Middle frontal gyrus (tissue), 1 donor: ENCODE measurements at regions not wholly inside any gene's neighbourhood (a gene's known extent, or its start where the extent isn't known, plus 50 kb on each side); places are given as distances from the start of the nearest gene placed in this dataset.
"Not testable (repeated sequence)": the region's sequence is repeated elsewhere in the genome, so short reads cannot be mapped to it uniquely, and the experiment has no call there.

Source experiments
- DNase-seq: peaks from one replicate; pipeline ENCODE4 v3.0.0-alpha.2; 2015; ENCODE audit warnings: low spot score; ENCODE audit errors: extremely low spot score

DNA sequence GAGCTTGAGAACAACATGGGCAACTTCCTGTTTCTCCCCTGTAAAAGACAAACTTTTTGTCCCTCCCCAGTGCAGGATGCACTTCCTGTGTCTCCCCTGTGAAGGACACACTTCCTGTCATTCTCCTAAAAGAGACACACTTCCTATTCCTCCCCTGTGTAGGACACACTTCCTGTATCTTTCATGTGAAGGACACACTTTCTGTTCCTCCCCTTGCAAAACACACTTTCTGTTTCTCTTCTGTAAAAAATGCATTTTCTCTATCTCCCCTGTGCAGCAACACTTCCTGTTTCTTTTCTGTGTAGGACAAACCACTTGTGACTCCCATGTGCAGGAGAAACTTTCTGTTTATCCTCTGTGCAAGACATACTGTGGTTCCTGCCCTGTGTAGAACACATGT is 488.6 kb upstream of the USP9Y start:
- DNase-seq = no peak

DNA sequence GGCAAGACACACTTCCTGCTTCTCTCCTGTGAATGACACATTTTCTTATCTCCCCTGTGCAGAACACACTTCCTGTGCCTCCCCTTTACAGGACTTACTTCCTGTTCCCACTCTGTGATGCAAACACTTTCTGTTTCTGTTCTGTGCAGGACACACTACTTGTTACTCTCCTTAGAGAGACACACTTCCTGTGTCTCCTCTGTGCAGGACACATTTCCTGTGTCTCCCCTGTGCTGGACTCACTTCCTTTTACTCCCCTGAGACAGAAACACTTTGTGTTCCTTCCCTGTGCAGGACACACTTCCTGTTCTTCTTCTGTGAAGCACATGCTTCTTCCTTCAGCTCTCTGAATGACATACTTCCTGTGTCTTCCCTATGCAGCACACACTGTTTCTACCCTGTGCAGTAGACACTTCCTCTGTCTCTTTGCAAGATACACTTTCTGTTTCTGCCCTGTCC is 485.4 kb upstream of the USP9Y start:
- DNase-seq = no peak

DNA sequence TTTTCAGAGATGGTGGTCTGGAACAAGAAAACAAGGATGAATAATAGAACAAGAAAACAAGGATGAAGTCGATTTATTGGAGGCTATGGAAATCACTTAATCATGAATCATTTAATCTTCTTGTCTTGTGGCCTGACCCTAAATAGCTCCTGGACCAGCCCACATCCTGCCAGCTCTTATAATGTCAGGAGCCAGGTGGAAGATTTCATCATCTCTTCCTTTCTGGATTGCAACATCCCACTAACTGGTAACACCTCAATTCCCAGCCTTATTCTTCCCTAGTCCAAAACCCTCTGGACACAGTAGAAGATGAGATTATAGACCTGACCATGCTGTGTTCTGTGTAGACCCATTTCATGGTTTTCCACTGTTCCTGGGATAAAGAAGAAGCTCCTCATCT is 470.1 kb upstream of the USP9Y start:
- DNase-seq = no peak

DNA sequence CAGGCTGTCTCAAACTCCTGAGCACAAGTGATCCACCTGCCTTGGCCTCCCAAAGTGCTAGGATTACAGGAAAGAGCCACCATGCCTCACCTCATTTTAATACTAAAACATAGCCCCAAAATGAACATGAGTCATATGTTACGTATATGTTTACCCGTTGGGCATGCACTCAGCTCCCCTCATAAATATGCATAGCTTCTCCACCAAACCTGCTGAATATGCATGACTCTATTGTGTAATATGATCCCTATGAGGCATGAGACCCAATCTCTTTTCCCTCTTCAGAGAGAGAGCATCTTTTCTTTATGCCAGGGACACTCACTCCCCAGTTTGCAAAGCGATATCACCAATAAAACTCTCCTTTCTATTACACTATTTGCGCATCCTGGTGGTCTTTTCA is 464.6 kb upstream of the USP9Y start:
- DNase-seq = no peak

DNA sequence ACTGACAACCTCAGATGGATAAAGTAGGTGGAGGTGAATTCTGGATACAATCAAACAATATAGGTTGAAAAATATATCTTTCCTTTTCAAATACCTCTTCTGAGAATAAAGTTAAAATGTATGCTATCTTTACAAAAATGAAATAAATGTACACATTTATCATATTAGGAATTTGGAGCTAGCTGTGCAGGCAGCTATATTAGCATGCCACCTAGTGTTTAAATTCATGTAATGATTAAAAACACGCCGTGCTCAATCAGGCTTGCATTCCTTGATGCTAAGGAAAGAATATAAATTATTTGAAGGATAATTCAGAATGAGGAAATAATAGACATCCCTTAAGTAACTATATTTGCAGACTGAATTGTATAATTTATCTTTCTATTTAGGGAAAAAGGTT is 460.7 kb upstream of the USP9Y start:
- not testable (repeated sequence) for DNase-seq

DNA sequence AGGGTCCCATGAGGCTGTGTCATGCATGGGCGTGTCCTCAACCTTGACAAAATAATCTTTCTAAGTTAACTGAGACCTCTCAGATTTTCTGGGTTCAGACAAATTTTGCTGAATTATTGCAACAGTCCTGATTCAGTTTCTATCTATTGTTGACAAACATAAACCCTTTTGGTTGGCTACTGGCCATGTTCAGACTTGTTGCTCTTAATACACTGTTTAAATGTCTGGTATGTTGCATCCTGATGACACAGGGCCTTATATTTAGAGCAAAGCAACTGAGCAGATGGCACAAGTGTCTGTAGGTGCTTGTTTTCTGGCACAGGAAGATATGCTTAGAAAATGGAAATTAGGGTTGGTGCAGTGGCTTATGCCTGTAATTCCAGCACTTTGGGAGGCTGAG is 456.9 kb upstream of the USP9Y start:
- DNase-seq = no peak

DNA sequence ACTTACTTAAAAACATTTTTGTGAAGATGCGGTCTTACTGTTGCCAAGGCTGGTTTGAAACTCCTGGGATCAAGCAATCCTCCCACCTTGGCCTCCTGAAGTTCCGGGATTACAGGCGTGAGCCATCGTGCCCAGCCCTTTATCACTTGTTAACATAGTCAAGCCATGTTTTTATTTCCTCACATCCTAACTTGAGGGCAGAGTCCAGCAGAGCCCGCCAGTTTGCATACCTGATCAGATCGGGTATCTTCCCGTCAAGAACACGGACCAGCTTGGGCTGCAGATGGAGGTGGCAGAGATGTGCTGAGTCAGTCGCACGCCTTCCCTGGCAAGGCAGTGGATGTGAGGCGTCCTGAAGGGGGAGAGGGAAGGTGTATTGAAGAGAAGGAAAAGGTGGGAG is 447.3 kb upstream of the USP9Y start:
- DNase-seq = no peak

DNA sequence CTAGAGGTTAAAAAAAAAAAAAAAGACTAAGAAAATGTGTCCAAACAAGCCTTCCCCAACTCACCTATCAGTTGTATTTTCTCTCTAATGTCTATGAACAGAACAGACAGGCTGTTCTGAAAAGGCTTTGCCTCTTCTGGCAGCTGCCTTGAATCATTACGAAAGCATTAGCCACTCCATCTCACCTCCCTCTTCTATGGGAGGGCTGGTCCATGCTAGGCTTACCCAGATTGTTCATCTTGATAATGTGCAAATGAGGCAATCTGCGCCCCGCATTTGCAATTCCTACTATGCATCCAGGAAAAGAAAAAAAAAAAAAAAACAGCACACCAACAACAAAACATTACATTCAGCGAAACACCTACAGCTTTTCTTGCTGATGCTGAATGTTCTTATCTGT is 429.9 kb upstream of the USP9Y start:
- DNase-seq = no peak

DNA sequence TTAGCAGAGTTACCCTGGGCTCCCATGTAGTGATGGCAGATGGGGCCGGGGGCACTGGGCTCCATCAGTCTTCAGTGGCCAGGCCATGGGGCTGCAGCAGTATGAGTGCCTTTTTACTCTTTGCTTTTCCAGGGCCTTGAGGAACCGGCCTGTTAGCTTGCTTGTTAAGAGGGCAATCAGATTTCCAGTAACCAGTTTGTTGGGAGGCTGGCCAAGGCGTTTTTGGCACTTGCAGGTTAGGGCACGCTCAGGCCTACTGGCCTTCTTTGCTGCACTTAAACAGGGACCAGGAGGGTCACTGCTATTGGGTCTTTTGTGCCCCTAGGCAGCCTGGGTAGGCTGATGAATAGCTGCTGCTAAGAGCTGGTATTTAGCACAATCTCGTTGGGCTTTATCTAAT is 415.4 kb upstream of the USP9Y start:
- DNase-seq = no peak

DNA sequence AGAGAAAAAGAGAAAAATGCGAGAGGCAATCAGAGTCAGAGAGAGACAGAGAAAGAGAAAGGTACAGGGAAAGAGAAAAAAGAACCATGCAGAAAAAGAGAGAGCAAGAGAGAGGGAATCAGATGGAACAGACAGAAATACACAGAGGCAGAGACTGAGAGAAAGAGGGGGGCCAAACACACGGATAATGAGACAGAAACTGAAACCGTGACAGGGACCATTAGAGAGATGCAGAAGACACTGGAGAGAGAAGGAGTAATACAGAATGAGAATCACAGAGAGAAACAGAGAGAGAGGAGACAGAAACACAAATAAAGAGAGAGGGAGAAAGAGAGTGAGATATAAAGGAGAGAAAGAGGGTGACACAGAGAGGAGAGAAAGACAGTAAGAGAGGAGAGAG is 412.1 kb upstream of the USP9Y start:
- DNase-seq = no peak

DNA sequence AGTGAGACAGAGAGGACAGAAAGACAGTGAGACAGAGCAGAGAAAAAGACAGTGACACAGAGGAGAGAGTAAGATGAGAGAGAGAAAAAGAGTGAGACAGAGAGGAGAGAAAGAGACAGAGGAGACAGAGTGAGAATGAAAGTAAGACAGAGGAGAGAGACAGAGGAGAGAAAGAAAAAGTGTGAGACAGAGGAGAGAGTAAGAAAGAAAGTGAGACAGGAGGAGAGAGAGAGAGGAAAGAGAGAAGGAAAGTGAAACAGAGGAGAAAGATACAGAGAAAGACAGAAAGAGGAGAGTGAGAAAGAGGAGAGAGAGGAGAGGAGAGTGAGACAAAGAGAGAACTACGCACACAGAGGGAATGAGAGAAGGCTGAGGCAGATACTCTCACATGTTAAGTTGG is 411.6 kb upstream of the USP9Y start:
- DNase-seq = no peak

DNA sequence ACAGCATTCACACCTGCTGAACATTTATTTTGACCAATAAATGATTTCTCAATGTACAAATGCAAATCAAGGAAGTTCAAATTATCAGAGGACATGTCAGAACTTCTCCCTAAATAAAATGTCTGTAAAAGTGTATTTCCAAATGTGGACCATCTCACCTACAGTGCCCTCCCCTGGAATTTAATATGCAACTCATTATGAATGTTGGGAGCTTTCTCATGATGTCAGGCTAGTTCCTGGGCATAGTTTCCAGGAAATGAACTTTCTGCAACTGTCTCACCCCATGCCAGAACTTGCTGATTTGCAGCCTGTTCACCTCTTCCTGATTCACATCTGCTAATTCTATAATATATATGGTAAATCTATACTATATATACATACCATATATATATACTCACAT is 408.5 kb upstream of the USP9Y start:
- no peak for DNase-seq

DNA sequence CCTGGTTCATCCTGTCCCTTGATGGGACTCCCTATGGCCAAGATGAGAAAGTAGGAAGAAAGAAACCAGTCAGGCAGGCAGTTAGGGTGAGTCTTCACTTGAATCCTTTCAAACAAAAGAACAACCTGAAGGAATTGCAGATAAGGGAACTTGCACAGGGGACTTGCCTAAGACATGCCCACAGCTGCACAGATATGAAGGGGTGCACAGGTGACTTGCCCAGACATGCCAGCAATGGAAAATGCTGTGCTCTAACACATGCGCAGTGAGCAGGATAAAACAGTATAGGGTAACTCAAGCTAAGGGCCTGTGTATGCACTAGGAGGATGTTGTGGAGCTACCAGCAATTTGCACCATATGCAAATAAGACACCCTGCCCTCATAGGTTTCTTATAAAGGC is 404.6 kb upstream of the USP9Y start:
- no peak for DNase-seq

DNA sequence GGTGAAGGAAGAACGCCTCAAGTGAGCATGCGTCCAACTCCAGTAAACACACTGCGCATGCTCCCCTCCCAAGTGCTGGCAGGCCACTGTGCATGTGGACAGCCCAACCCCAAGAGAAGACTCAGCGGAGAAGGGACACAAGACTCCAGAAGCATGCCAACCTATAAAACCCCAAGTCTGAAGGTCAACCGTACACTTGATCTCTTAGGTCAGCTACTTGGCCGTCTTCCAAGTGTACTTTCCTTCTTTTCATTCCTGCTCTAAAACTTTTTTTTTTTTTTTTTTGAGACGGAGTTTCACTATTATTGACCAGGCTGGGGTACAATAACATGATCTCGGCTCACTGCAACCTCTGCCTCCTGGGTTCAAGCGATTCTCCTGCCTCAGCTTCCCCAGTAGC is 401.2 kb upstream of the USP9Y start:
- DNase-seq = not testable (repeated sequence)

DNA sequence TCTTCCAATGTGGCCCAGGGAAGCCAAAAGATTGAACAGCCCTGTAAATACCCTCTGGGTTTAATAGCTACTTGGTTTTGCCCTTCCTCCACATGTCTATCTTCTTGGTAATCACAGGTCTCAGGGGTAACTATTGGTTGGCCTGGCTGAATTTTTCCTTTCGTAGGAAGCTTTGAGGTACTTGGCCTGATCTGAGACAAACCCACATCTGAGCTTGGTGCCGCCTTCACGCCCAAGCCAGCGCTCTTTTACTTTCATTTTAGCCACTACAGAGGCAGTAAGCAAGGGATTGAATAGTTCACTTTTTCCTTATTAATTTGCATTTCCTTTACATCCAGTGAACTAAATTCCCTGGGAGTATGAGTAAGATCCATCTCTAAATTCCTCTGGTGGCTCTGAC is 397.6 kb upstream of the USP9Y start:
- DNase-seq = no peak

DNA sequence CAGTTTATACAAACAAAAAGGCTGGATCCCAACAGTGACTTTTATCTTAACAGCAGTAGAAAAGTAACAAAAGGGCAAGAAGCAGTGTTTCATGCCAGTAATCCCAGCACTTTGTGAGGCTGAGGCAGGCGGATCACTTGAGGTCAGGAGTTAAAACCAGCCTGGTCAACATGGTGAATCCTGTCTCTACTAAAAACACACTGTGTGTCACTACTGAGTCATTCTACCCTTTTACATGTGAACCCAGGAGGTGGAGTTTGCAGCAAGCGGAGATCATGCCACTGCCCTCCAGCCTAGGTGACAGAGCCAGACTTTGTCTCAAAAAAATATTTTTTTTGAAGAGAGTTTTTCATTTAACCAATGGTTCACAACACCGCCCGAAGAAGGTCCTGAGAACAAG is 395.6 kb upstream of the USP9Y start:
- DNase-seq = no peak

DNA sequence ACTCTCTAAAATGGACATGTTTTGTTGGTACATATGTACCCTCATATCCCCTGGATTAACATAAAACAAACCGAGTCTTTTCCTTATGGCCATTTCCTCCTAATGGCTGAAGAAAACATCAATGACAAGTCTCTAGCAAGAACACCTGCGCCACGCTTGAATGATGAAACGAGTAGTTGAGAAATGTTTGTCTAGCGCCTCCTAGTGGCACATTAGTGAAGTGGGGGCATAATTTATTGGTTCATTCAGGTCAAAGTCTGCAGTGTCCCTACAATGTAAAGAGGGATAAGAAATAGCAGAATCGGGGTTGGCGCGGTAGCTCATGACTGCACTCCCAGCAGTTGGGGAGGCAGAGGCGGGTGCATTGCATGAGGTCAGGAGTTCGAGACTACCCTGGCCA is 391.8 kb upstream of the USP9Y start:
- DNase-seq = no peak

DNA sequence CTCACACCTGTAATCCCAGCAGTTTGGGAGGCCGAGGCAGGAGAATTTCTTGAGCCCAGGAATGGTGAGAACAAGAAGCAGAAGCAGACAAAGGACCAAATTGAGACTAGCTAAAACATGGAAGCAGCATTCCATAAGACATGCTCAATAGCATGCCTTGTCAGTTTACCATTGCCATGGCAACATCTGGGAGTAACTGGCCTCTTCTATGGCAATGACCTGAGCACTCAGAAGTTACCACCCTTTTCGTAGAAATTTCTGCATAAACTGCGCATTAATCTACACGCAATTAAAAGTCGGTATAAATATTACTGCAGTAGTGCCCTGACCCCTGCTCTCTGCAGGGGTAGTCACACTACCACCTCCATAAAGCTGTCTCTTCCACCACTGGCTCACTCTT is 390.2 kb upstream of the USP9Y start:
- no peak for DNase-seq

DNA sequence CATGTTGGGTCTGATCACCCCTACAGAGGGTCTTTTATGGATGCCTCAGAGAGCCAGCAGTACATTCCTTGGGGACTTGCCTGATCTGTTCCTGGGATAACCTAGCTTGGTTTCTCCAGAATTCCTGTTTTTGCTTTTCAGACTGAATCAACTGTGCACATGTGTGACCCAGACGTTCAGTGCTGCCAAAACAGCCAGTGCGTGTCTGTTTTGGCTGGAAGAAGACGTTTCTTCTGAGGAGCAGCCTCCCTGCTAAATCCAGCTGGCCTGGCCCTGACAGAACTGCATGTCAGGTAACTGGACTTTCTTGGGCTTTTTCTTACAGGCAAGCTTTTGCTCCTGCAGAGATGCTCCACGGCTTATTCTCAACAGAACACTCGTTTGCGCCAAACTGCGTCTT is 373.3 kb upstream of the USP9Y start:
- no peak for DNase-seq

DNA sequence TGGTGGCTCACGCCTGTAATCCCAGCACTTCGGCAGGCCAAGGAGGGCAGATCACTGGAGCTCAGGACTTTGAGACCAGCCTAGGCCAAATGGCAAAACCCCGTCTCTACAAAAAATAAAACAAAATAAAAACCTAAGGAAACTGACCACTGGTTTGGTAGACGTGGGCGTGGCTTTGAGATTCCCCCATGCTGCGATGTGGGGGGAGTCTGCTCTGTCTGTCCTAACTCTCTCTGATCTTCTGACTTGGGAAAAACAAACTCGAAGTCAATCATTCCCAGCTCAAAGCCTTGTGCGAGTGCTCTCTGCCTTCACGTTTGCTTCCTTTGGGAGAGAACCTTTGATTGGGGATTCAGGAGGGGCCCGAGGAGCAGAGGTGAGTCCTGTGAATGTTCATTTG is 369.1 kb upstream of the USP9Y start:
- not testable (repeated sequence) for DNase-seq

DNA sequence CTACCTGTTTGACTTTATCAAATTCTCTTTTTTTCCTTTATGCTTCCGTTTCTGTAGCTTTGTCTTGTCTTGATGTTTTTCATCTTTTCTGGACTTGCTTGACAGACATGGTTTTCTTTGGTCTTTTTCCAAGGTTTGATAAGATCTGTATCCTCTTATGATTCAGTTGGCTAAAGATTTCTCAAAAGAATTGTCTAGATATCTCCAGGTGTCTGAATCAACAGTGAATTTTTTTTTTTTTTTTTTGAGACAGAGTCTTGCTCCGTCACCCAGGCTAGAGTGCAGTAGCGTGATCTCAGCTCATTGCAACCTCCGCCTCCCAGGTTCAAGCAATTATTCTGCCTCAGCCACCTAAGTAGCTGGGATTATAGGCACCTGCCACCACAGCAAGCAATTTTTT is 357.8 kb upstream of the USP9Y start:
- no peak for DNase-seq

DNA sequence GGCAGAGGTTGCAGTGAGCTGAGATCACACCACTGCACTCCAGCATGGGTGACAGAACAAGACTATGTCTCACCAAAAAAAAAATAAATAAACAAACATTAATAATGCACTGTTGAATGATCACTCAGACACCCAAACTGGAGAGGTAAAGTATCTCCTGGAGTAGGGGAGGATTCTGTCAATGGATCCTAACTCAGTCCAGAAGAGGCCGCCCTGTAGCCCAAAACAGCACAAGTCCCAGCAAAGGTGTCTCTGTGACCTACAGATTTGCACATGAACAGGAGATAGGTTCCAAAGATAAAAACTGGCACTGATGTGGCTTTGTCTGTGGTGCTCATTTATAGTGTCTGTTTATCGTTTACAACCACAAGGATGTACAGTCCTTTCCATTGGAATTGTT is 352.9 kb upstream of the USP9Y start:
- DNase-seq = no peak

DNA sequence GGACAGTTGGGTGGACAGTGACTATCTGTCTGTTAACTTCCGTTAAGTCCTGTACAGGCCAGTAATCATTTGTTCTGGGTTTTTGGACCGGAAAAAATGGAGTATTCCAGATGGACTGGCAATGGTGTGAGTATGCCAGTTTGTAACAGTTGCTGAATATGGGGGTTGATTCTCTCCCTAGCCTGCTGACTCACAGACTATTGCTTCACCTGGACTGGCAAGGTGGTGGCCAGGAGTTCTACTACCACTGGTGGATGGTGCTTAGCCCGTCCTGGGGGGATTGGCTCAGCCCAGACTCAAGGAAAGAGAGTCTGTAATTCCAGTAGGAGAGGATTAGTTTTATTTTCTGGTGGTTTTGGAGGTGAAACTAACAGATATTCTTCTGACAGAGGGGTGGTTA is 343.8 kb upstream of the USP9Y start:
- no peak for DNase-seq

DNA sequence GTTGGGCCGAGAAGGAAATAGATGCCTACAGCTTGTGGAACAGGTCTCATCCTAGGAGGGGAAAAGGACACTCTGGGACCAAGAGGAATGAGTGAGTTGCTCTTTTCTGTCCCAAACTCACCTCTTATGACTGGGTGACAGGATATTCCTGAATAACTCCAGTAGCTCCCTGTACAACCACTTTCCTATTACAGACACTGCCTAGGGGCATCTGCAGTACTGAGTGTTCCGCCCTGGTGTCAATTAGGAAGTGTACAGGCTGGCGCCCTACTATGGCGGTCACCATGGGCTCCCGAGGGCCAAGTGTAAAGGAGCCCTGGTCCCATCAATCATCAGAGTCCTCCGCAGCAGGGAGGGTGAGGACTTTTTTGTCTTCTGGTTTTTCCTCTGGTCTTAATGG is 343.4 kb upstream of the USP9Y start:
- no peak for DNase-seq

DNA sequence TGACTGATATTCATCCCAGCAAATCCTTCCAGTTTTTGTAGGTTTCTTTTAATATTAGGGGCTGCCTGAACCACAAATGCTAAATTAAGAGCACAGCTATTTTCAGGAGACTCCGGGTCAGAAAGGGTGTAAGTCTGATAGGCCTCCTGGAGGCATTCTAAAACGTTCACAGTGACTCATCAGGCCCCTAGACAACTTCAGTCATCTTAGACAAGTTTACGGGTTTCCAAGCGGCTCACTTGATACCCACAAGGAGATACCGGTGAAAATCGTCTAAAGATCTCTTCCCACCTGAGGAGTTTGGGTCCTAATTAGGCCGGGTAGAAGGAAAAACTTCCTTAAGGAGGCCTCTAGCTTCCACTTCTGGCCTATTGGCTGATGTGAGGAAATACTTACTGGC is 342.7 kb upstream of the USP9Y start:
- no peak for DNase-seq
